ENCODE measurements at regions not wholly inside any gene's neighbourhood (a gene's known extent, or its start where the extent isn't known, plus 50 kb on each side); places are given as distances from the start of the nearest gene placed in this dataset.

GRCh38 chr1:244106837-244107493 is 55.9 kb downstream of the ZBTB18 start:
- Histone ChIP-seq H3K9ac (ENCODE audit: low read length) (no peak overlapping the region), H4K20me1 (ENCODE audit: insufficient read depth) (no peaks in the 10 kb centered on the region), H3K27me3 (ENCODE audit: insufficient read depth, low read depth, low read length) (no peaks in the 10 kb centered on the region), H3F3A (ENCODE audit: insufficient read depth, low read length, poor library complexity, severe bottlenecking) (no peaks in the 10 kb centered on the region), H3K9me3 (ENCODE audit: low read length) (no peaks in the 10 kb centered on the region), H3K9me2 (ENCODE audit: insufficient read depth, low read length) (no peaks in the 10 kb centered on the region), H3K79me2 (replicated peaks; ENCODE audit: insufficient read depth, low read length) (no peaks in the 10 kb centered on the region), H3K36me3 (ENCODE audit: insufficient read depth, low read length) (no peaks in the 10 kb centered on the region), H3K4me2 (ENCODE audit: low read length) (no peak overlapping the region), H3K4me3 (ENCODE audit: low read length) (no peak overlapping the region), H3K27ac (ENCODE audit: low read length) (no peak overlapping the region), H2AFZ (ENCODE audit: low read depth, low read length) (no peak overlapping the region)
- no peak for TF ChIP-seq EZH2 (IDR thresholded peaks at IDR 0.05; ENCODE audit: borderline replicate concordance, insufficient read depth, low read length, poor library complexity, severe bottlenecking)

- H3K9me2 ChIP-seq (ENCODE audit: insufficient read depth, low read length): no peaks in the 10 kb centered on the region
- no peak overlapping the region for H2AFZ ChIP-seq (ENCODE audit: low read depth, low read length)
- H3K27ac ChIP-seq (ENCODE audit: low read length): no peak overlapping the region
- no peaks in the 10 kb centered on the region for H3F3A ChIP-seq (ENCODE audit: insufficient read depth, low read length, poor library complexity, severe bottlenecking)
- H3K36me3 ChIP-seq (ENCODE audit: insufficient read depth, low read length): no peaks in the 10 kb centered on the region
- H4K20me1 ChIP-seq (ENCODE audit: insufficient read depth): no peaks in the 10 kb centered on the region
- TF ChIP-seq SMC3 (conservative IDR thresholded peaks at IDR 0.05; ENCODE audit: poor library complexity) (no peak), EP300 (conservative IDR thresholded peaks at IDR 0.05; ENCODE audit: poor library complexity, severe bottlenecking) (no peak), TAF1 (IDR thresholded peaks at IDR 0.05; ENCODE audit: low read depth) (no peak), POLR2AphosphoS5 (IDR thresholded peaks at IDR 0.05) (no peak), MXI1 (conservative IDR thresholded peaks at IDR 0.05; ENCODE audit: poor library complexity, severe bottlenecking) (no peak), RAD21 (conservative IDR thresholded peaks at IDR 0.05) (no peak), CTCF (IDR thresholded peaks at IDR 0.05; ENCODE audit: poor library complexity, severe bottlenecking) (no peak), REST (IDR thresholded peaks at IDR 0.05; ENCODE audit: borderline replicate concordance) (no peak), EZH2 (IDR thresholded peaks at IDR 0.05; ENCODE audit: borderline replicate concordance, insufficient read depth, low read length, poor library complexity, severe bottlenecking) (no peak)
- no peak overlapping the region for H3K9ac ChIP-seq (ENCODE audit: low read length)
- H3K4me3 ChIP-seq (ENCODE audit: low read length): no peak overlapping the region
- no peaks in the 10 kb centered on the region for H3K79me2 ChIP-seq (replicated peaks; ENCODE audit: insufficient read depth, low read length)
- no peaks in the 10 kb centered on the region for H3K9me3 ChIP-seq (ENCODE audit: low read length)
- no peak overlapping the region for H3K4me2 ChIP-seq (ENCODE audit: low read length)
- H3K27me3 ChIP-seq (ENCODE audit: insufficient read depth, low read depth, low read length): no peaks in the 10 kb centered on the region
Observed at GRCh38 chr1:244111027-244111426, 59.9 kb downstream of the ZBTB18 start.
